GM12873 (cell line): ENCODE measurements at regions not wholly inside any gene's neighbourhood (a gene's known extent, or its start where the extent isn't known, plus 50 kb on each side); places are given as distances from the start of the nearest gene placed in this dataset.

Experiments used
- CTCF ChIP-seq: IDR thresholded peaks from 2 replicates; pipeline ENCODE4 v1.5.1; 2012; ENCODE audit warnings: low read depth, mild to moderate bottlenecking, moderate library complexity, low read length, control low read depth; ENCODE audit not compliant: insufficient read depth; ENCODE audit errors: missing control alignments

DNA sequence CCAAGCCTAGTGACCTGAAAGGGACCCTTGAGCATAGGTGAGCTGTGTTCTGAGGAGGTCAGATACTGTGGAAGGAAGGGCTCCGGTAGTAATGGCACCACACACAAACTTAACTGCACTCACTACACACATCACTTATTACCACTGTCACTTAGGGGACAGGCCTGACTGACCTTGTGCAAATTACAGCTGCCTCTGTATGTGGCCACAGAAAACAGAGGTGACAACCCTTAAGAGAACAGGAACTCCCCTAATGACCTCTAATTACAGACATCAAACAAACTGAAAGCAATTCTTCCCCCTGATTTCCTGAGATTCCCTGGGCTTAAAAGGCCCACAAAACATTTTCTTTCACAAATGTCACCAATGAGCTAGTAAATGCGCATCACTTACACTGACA lies 360.6 kb downstream of the RND3 start:
- no peak for TF ChIP-seq CTCF

DNA sequence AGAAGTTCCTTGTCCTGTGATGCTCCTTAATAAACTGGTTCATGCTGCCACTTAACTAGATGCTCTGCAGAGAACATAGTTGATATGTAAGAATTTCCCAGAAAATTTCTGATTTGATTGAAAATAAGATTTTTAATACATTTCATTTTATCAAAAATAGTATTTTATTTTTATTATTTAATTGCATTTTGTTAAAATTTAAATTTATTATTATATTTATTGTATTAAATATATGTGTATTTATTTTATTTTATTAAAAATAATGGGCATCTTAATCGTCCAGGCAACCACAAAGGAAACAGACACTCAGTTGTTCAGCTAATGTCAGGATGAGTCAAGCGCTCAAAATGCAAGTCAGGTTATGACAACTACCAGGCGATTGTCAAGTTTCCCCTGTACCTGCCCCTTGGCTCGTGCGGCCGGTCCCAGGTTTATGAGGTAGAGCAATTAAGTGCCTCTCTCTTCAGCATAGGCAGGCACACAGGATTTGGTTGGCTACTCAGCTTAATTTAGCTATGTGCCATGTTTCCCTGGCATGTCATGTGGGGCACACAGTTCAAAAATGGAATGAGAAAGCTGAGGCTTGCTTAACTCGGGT lies 361.2 kb downstream of the RND3 start:
- no peak for TF ChIP-seq CTCF

- no peak for TF ChIP-seq CTCF
Measured at GRCh38 chr2:150125708-150126107, 361.8 kb downstream of the RND3 start.

DNA sequence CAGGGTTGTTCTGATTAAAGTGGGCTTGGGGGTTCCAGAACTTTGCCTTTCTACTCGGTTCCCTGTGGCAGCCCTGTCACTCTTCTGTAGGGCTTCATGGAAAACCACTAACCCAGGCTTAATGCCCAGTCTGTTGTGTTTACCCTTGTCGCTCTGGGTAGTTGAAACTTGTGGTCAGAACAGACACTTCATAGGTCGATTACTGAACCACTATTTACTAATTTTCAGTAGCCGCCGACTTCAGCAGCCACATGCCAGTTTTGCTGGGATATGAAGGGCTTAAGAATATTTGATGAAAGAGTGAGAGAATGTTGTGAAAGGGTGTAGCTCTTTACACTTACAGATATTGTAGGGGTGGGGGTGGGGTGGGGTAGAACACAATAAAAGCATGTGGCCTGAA lies 362.3 kb downstream of the RND3 start:
- TF ChIP-seq CTCF: no peak

DNA sequence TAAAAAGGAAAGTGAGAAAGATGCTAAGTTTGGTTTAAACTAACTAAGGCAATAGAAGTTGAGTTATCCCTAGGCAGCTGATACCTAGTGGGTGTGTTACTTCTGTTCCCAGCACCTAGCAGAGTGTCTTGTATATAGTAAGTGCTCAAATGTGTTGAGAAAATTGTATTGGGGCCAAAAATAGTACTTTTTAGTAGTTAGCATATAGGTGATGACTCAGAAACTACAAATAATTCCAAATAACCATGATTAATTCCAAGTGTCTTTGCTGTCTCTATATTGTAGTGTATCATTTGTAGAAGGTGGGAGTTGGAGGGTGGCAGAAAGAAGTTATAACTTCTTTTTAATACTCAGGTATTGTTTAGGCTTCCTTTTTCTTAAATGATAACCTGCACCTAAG lies 362.7 kb downstream of the RND3 start:
- TF ChIP-seq CTCF: no peak

- no peak for TF ChIP-seq CTCF
Measured at GRCh38 chr2:150122871-150123613, 364.4 kb downstream of the RND3 start.

DNA sequence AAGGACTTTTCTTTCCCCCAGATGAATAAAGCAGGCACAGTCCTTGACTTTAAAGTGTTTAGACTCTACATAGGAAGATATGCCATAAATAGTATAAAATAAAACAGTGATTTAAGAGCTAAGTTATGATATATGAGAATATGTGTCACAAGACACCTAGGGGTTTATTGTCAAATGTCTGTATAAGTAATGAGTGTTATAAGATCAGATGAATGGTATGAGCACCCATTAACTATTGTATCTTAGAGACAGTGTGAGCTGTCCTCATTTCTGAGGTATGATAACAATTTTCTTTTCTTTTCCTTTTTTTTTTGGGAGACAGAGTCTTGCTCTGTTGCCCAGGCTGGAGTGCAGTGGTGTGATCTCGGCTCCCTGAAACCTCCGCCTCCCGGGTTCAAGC lies 365.3 kb downstream of the RND3 start:
- no peak for TF ChIP-seq CTCF
